ENCODE measurements at regions not wholly inside any gene's neighbourhood (a gene's known extent, or its start where the extent isn't known, plus 50 kb on each side); places are given as distances from the start of the nearest gene placed in this dataset.

GRCh38 chr10:129168660-129169059 is 298.4 kb upstream of the MGMT start:
- H4K20me1 ChIP-seq (ENCODE audit: insufficient read depth): no peaks in the 10 kb centered on the region
- TF ChIP-seq RAD21 (conservative IDR thresholded peaks at IDR 0.05) (no peak), REST (IDR thresholded peaks at IDR 0.05; ENCODE audit: borderline replicate concordance) (no peak), CTCF (IDR thresholded peaks at IDR 0.05; ENCODE audit: poor library complexity, severe bottlenecking) (no peak), EP300 (conservative IDR thresholded peaks at IDR 0.05; ENCODE audit: poor library complexity, severe bottlenecking) (no peak), TAF1 (IDR thresholded peaks at IDR 0.05; ENCODE audit: low read depth) (no peak), EZH2 (IDR thresholded peaks at IDR 0.05; ENCODE audit: borderline replicate concordance, insufficient read depth, low read length, poor library complexity, severe bottlenecking) (no peak), POLR2AphosphoS5 (IDR thresholded peaks at IDR 0.05) (no peak), MXI1 (conservative IDR thresholded peaks at IDR 0.05; ENCODE audit: poor library complexity, severe bottlenecking) (no peak), SMC3 (conservative IDR thresholded peaks at IDR 0.05; ENCODE audit: poor library complexity) (no peak)
- H3K4me3 ChIP-seq (ENCODE audit: low read length): no peak overlapping the region
- H3K36me3 ChIP-seq (ENCODE audit: insufficient read depth, low read length): no peaks in the 10 kb centered on the region
- no peaks in the 10 kb centered on the region for H3K9me2 ChIP-seq (ENCODE audit: insufficient read depth, low read length)
- no peaks in the 10 kb centered on the region for H3K27me3 ChIP-seq (ENCODE audit: insufficient read depth, low read depth, low read length)
- no peak overlapping the region for H3K9ac ChIP-seq (ENCODE audit: low read length)
- no peak overlapping the region for H2AFZ ChIP-seq (ENCODE audit: low read depth, low read length)
- H3K79me2 ChIP-seq (replicated peaks; ENCODE audit: insufficient read depth, low read length): no peaks in the 10 kb centered on the region
- H3K4me2 ChIP-seq (ENCODE audit: low read length): no peak overlapping the region
- H3K27ac ChIP-seq (ENCODE audit: low read length): no peak overlapping the region
- H3F3A ChIP-seq (ENCODE audit: insufficient read depth, low read length, poor library complexity, severe bottlenecking): no peaks in the 10 kb centered on the region
- no peaks in the 10 kb centered on the region for H3K9me3 ChIP-seq (ENCODE audit: low read length)

DNA sequence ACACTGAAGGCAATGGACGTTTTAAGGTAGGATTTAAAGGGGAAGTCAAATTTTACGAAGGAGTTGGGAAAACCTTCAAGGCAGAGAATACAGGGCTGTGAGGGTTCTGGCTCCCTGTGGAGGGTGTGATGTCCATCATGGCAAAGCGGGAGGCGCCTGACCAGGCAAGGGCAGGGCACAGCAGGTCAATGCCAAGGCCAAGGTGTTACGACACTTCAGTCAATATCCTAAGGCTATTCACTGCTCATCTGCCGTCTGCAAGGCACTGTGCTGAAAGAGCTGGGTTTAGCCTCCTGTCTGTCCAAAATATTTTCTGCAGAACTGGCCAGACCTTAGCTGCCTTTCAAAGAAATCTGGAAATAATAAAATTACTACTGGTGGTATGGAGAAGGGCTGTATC is 297.9 kb upstream of the MGMT start:
- Histone ChIP-seq H3K36me3 (ENCODE audit: insufficient read depth, low read length) (no peaks in the 10 kb centered on the region), H3K27ac (ENCODE audit: low read length) (no peak overlapping the region), H2AFZ (ENCODE audit: low read depth, low read length) (no peak overlapping the region)

More for the DNA sequence above, 297.9 kb upstream of the MGMT start:
- Histone ChIP-seq H3K27me3 (ENCODE audit: insufficient read depth, low read depth, low read length) (no peaks in the 10 kb centered on the region), H3K79me2 (replicated peaks; ENCODE audit: insufficient read depth, low read length) (no peaks in the 10 kb centered on the region), H3K9ac (ENCODE audit: low read length) (no peak overlapping the region), H4K20me1 (ENCODE audit: insufficient read depth) (no peaks in the 10 kb centered on the region), H3K9me2 (ENCODE audit: insufficient read depth, low read length) (no peaks in the 10 kb centered on the region), H3K9me3 (ENCODE audit: low read length) (no peaks in the 10 kb centered on the region), H3K4me2 (ENCODE audit: low read length) (no peak overlapping the region), H3K4me3 (ENCODE audit: low read length) (no peak overlapping the region), H3F3A (ENCODE audit: insufficient read depth, low read length, poor library complexity, severe bottlenecking) (no peaks in the 10 kb centered on the region)
- TF ChIP-seq RAD21 (conservative IDR thresholded peaks at IDR 0.05) (no peak), MXI1 (conservative IDR thresholded peaks at IDR 0.05; ENCODE audit: poor library complexity, severe bottlenecking) (no peak), REST (IDR thresholded peaks at IDR 0.05; ENCODE audit: borderline replicate concordance) (no peak), CTCF (IDR thresholded peaks at IDR 0.05; ENCODE audit: poor library complexity, severe bottlenecking) (no peak), TAF1 (IDR thresholded peaks at IDR 0.05; ENCODE audit: low read depth) (no peak), SMC3 (conservative IDR thresholded peaks at IDR 0.05; ENCODE audit: poor library complexity) (no peak), EZH2 (IDR thresholded peaks at IDR 0.05; ENCODE audit: borderline replicate concordance, insufficient read depth, low read length, poor library complexity, severe bottlenecking) (no peak), EP300 (conservative IDR thresholded peaks at IDR 0.05; ENCODE audit: poor library complexity, severe bottlenecking) (no peak)
